ENCODE measurements at regions not wholly inside any gene's neighbourhood (a gene's known extent, or its start where the extent isn't known, plus 50 kb on each side); places are given as distances from the start of the nearest gene placed in this dataset.

DNA sequence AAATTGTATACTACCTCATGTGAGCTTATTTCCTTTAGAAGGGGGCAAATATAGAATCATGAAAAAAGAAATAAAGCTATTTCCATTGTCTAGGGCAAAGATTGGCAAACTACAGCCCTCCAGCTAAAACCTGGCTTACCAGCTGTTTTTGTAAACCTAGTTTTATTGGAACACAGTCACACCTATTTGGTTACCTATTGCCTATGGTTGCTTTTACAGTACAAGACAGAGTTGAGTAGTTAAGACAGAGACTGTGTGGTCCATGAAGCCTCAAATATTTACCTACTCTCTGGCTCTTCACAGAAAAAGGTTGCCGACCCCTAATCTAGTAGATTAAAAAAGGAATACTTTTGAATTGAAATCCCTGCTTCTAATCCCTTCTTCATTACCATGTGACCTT lies 88.8 kb upstream of the ENPP6 start:
- Histone ChIP-seq H3K9me3 (no peaks in the 10 kb centered on the region), H3K4me1 (no peaks in the 10 kb centered on the region), H3K4me3 (no peak overlapping the region), H3K27me3 (no peaks in the 10 kb centered on the region), H3K36me3 (no peaks in the 10 kb centered on the region), H3K27ac (no peak overlapping the region)
- DNase-seq (no peak), ATAC-seq (no peak)
- TF ChIP-seq, protein P1, sequence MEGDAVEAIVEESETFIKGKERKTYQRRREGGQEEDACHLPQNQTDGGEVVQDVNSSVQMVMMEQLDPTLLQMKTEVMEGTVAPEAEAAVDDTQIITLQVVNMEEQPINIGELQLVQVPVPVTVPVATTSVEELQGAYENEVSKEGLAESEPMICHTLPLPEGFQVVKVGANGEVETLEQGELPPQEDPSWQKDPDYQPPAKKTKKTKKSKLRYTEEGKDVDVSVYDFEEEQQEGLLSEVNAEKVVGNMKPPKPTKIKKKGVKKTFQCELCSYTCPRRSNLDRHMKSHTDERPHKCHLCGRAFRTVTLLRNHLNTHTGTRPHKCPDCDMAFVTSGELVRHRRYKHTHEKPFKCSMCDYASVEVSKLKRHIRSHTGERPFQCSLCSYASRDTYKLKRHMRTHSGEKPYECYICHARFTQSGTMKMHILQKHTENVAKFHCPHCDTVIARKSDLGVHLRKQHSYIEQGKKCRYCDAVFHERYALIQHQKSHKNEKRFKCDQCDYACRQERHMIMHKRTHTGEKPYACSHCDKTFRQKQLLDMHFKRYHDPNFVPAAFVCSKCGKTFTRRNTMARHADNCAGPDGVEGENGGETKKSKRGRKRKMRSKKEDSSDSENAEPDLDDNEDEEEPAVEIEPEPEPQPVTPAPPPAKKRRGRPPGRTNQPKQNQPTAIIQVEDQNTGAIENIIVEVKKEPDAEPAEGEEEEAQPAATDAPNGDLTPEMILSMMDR (IDR thresholded peaks at IDR 0.05) = no peak
- intact Hi-C loops (cut with DNase I) = no loop called here

GRCh38 chr4:184300816-184301215 lies 83.1 kb upstream of the ENPP6 start:
- DNase-seq = no peak
- intact Hi-C loops (cut with DNase I) = no loop called here
- no peaks in the 10 kb centered on the region for H3K27me3 ChIP-seq
- no peak overlapping the region for H3K27ac ChIP-seq
- ATAC-seq = no peak
- no peaks in the 10 kb centered on the region for H3K9me3 ChIP-seq
- H3K36me3 ChIP-seq = no peaks in the 10 kb centered on the region
- H3K4me1 ChIP-seq = no peaks in the 10 kb centered on the region
- no peak overlapping the region for H3K4me3 ChIP-seq
- TF ChIP-seq, protein P1 (IDR thresholded peaks at IDR 0.05) = no peak

- ATAC-seq = no peak
- Histone ChIP-seq H3K9me3 (no peaks in the 10 kb centered on the region), H3K4me3 (no peak overlapping the region), H3K4me1 (peaks cover 3% of the 10 kb centered on the region), H3K27ac (no peak overlapping the region), H3K27me3 (no peaks in the 10 kb centered on the region), H3K36me3 (no peaks in the 10 kb centered on the region)
- DNase-seq = no peak
- intact Hi-C loops (cut with DNase I) = no loop called here
- TF ChIP-seq, protein P1 (IDR thresholded peaks at IDR 0.05) = no peak
These were observed 80.6 kb upstream of the ENPP6 start for GRCh38 chr4:184298254-184298653.

DNA sequence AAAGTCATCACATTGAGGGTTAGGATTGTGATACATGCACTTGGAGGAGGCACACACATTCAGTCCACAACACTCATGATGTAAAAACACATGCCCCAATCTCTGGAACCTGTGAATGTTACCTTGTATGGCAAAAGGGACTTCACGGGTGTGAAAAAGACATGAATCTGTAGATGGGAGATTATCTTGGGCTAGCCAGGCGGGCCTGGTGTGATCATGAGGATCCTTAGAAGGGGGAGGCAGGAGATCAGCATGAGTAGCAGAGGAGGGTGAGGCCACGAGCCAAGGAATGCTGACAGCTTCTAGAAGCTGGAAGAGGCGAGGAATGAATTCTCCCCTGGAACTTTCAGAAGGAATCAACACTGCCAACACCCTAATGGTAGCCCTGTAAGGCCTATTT lies 77.5 kb upstream of the ENPP6 start:
- intact Hi-C loops (cut with DNase I) = no loop called here
- DNase-seq = no peak
- Histone ChIP-seq H3K4me3 (no peak overlapping the region), H3K36me3 (no peaks in the 10 kb centered on the region), H3K27me3 (no peaks in the 10 kb centered on the region), H3K4me1 (peaks cover 6% of the 10 kb centered on the region), H3K27ac (no peak overlapping the region), H3K9me3 (no peaks in the 10 kb centered on the region)
- ATAC-seq = no peak
- TF ChIP-seq, protein P1 (IDR thresholded peaks at IDR 0.05) = no peak

- peaks cover 6% of the 10 kb centered on the region for H3K4me1 ChIP-seq
- H3K9me3 ChIP-seq = no peaks in the 10 kb centered on the region
- DNase-seq (no peak), ATAC-seq (peak; percentile 33)
- TF ChIP-seq, protein P1 (IDR thresholded peaks at IDR 0.05) = no peak
- H3K27ac ChIP-seq = no peak overlapping the region
- no peaks in the 10 kb centered on the region for H3K36me3 ChIP-seq
- intact Hi-C loops (cut with DNase I) = no loop called here
- H3K4me3 ChIP-seq = no peak overlapping the region
- H3K27me3 ChIP-seq = no peaks in the 10 kb centered on the region
These were observed 77.0 kb upstream of the ENPP6 start for GRCh38 chr4:184294606-184295133.

DNA sequence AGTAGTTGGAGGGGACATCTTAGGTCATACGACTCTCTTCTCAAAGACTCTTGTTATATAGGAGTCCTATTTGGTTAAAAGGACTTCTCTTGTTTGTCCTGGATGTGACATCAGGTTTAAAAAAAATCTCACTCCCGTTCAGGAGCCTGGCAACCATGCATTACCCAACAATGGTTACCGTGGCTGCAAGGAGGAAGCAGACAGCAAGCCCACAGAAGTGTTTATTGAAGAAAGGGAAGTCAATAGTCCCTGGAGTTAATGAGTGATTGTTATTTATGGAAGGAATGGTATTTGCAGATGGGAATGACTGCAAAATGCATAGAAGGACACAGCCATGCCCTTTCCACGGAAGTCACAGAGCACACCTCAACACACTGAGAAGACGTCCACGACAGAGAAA lies 75.9 kb upstream of the ENPP6 start:
- Histone ChIP-seq H3K27ac (no peak overlapping the region), H3K4me1 (peaks cover 6% of the 10 kb centered on the region), H3K27me3 (no peaks in the 10 kb centered on the region), H3K9me3 (no peaks in the 10 kb centered on the region), H3K36me3 (no peaks in the 10 kb centered on the region), H3K4me3 (no peak overlapping the region)
- intact Hi-C loops (cut with DNase I) = no loop called here
- DNase-seq (no peak), ATAC-seq (peak; percentile 83)
- TF ChIP-seq, protein P1 (IDR thresholded peaks at IDR 0.05) = no peak

All from upper lobe of right lung (tissue), 1 donor.